OCI-LY1 (cell line): ENCODE measurements at regions not wholly inside any gene's neighbourhood (a gene's known extent, or its start where the extent isn't known, plus 50 kb on each side); places are given as distances from the start of the nearest gene placed in this dataset.

Experiments used
- EZH2 ChIP-seq: fragments of 200-600 bp; sonication (generic), shearing (Covaris generic); IDR thresholded peaks from 2 replicates; pipeline ENCODE4 v1.8.0; 2017; ENCODE audit warnings: borderline replicate concordance, mixed run types, mild to moderate bottlenecking, antibody characterized with exemption, low read length, moderate library complexity, mixed read lengths
- TF ChIP-seq, protein P1 (sequence below): fragments of 200-600 bp; sonication (generic), shearing (Covaris generic); IDR thresholded peaks from 2 replicates; pipeline ENCODE4 v1.5.1; 2017; ENCODE audit warnings: mild to moderate bottlenecking, antibody characterized with exemption, low read length, moderate library complexity, mixed read lengths

DNA sequence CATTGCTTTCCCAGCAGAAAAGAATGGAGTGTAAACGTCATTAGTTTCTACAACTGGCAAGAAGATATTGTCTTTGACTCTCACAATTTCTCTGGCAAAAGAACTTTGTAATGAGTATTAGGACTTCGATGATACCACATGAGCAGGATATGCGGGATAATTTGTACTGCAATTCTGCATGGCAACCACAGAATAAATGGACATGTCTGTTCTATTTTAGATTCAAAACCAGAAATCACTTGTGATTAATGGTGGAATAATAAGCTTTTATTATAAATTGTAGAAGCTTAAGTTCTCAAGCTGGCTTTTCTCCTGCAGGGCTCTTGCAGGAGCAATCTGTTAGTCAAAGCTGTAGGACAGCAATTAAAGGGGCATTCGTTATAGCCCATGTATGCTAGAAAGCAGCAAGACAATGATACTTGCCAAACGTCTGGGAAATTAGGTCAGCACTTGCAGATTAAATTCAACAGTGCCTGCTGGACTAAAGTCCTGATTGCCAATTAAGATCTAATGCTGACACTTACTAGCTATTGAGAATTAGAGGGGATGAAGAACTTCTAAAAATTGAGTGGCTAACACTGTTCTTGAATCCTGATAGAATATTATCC, 177.9 kb downstream of the PTH2R start:
- TF ChIP-seq, protein P1, sequence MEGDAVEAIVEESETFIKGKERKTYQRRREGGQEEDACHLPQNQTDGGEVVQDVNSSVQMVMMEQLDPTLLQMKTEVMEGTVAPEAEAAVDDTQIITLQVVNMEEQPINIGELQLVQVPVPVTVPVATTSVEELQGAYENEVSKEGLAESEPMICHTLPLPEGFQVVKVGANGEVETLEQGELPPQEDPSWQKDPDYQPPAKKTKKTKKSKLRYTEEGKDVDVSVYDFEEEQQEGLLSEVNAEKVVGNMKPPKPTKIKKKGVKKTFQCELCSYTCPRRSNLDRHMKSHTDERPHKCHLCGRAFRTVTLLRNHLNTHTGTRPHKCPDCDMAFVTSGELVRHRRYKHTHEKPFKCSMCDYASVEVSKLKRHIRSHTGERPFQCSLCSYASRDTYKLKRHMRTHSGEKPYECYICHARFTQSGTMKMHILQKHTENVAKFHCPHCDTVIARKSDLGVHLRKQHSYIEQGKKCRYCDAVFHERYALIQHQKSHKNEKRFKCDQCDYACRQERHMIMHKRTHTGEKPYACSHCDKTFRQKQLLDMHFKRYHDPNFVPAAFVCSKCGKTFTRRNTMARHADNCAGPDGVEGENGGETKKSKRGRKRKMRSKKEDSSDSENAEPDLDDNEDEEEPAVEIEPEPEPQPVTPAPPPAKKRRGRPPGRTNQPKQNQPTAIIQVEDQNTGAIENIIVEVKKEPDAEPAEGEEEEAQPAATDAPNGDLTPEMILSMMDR, result no peak
- no peak for TF ChIP-seq EZH2
